ENCODE measurements at regions not wholly inside any gene's neighbourhood (a gene's known extent, or its start where the extent isn't known, plus 50 kb on each side); places are given as distances from the start of the nearest gene placed in this dataset.

DNA sequence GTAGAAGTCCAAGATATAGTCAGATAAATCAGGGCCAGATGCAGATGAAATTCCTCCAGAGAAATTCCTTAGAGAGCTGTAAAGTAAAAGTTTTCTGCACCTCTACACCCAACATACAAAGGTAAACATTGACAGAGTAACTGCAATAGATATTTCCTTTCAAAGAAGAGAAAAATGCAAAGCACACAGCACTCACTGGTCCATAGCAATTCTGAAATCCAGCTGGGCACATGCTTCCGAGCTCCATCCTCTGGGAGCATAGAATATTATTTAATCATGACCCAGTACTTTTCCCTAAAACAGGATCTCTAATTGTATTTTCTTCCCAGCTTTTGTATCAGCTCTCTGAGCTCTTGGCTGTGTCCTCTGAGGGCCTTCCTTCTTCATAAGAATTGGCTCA is 239.5 kb upstream of the IRX3 start:
- no peak for DNase-seq (ENCODE audit: low read depth, low spot score)
- ChIA-PET POLR2A (no interaction called here), CTCF (no interaction called here)
- TF ChIP-seq, protein P1, sequence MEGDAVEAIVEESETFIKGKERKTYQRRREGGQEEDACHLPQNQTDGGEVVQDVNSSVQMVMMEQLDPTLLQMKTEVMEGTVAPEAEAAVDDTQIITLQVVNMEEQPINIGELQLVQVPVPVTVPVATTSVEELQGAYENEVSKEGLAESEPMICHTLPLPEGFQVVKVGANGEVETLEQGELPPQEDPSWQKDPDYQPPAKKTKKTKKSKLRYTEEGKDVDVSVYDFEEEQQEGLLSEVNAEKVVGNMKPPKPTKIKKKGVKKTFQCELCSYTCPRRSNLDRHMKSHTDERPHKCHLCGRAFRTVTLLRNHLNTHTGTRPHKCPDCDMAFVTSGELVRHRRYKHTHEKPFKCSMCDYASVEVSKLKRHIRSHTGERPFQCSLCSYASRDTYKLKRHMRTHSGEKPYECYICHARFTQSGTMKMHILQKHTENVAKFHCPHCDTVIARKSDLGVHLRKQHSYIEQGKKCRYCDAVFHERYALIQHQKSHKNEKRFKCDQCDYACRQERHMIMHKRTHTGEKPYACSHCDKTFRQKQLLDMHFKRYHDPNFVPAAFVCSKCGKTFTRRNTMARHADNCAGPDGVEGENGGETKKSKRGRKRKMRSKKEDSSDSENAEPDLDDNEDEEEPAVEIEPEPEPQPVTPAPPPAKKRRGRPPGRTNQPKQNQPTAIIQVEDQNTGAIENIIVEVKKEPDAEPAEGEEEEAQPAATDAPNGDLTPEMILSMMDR (IDR thresholded peaks at IDR 0.05; ENCODE audit: insufficient read depth, low read length, missing control alignments), result no peak
- H3K4me3 ChIP-seq (ENCODE audit: low read depth, low read length), result no peak overlapping the region

- no peak for DNase-seq (ENCODE audit: low read depth, low spot score)
- H3K4me3 ChIP-seq (ENCODE audit: low read depth, low read length), result no peak overlapping the region
- ChIA-PET POLR2A (no interaction called here), CTCF (no interaction called here)
- TF ChIP-seq, protein P1 (IDR thresholded peaks at IDR 0.05; ENCODE audit: insufficient read depth, low read length, missing control alignments), result no peak
Measured at GRCh38 chr16:54525104-54525503, 238.5 kb upstream of the IRX3 start.

DNA sequence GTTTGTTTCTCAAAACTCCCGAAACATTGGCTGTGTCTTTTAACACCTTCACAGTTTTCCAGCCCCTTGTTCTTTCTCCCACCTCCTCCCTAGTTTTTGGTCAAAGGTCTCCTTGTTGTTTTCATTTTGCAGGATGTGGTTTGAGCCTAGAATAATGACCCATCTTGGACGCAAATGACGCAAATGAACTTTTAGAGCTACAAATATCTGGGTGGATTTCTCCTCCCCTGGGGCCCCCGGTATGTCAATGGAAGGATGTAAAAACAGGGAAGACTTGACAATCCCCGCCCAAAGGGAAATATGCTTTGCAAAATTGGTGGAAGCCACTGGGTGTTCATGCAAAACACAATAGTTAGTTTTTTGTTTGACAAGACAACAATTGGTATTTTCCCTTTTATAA is 236.0 kb upstream of the IRX3 start:
- H3K4me3 ChIP-seq (ENCODE audit: low read depth, low read length), result no peak overlapping the region
- ChIA-PET CTCF (interaction anchor here (0.7 to 1.5 kb wide), 2 partner anchors 15 to 17 kb away, joined by 3 read pairs; no protein-coding TSS in a partner anchor), POLR2A (no interaction called here)
- TF ChIP-seq, protein P1 (IDR thresholded peaks at IDR 0.05; ENCODE audit: insufficient read depth, low read length, missing control alignments), result no peak
- DNase-seq (ENCODE audit: low read depth, low spot score), result no peak

DNA sequence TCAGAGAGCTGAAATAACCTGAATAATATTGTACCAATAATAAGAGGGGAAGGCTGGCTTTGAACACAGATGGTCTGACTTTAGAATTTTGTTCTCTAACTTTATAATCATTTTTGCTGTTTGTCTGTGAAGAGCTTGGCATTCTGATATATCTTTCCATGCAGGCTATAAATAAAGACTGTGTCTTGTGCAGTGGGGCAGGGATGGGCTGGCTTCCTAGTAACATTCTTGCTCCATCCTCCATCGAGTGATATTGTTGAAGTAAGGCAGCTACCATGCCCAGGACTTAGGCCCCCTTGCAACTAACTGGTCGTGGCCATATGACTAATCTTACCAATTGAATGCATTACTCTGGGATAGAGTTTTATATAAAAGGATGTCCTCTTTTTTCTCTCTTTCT is 234.7 kb upstream of the IRX3 start:
- H3K4me3 ChIP-seq (ENCODE audit: low read depth, low read length), result no peak overlapping the region
- TF ChIP-seq, protein P1 (IDR thresholded peaks at IDR 0.05; ENCODE audit: insufficient read depth, low read length, missing control alignments), result no peak
- no peak for DNase-seq (ENCODE audit: low read depth, low spot score)
- CTCF ChIA-PET, result interaction anchor here (1.5 kb wide), 1 partner anchor 18 kb away, joined by 3 read pairs; no protein-coding TSS in a partner anchor
- POLR2A ChIA-PET, result no interaction called here

DNA sequence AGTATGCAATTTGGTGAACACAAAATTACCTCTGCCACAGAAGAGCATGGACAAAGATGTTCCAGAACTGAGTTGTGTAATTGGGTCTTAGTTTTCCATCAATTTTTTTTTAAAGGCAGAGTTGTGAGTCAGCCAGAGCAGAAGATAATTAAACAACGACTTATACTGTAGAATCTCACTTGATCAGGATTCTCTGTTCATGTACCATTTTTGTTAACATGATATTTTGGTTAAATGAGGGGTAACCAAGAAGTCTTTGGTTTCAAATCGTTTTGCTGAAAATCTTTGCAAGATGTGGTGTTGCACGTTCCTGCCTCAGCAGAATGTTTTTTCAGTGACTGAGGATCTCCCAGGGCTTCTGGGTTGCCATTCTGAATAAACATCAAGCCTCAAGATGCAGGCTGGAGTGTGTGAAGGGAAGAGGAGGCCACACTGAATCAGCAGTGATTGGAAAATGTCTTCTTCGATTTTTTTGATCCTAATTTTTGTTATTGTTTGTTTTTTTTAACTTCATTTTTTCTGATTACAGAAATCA is 232.6 kb upstream of the IRX3 start:
- CTCF ChIA-PET, result no interaction called here
- POLR2A ChIA-PET, result no interaction called here
- TF ChIP-seq, protein P1 (IDR thresholded peaks at IDR 0.05; ENCODE audit: insufficient read depth, low read length, missing control alignments), result no peak
- no peak for DNase-seq (ENCODE audit: low read depth, low spot score)
- H3K4me3 ChIP-seq (ENCODE audit: low read depth, low read length), result no peak overlapping the region

DNA sequence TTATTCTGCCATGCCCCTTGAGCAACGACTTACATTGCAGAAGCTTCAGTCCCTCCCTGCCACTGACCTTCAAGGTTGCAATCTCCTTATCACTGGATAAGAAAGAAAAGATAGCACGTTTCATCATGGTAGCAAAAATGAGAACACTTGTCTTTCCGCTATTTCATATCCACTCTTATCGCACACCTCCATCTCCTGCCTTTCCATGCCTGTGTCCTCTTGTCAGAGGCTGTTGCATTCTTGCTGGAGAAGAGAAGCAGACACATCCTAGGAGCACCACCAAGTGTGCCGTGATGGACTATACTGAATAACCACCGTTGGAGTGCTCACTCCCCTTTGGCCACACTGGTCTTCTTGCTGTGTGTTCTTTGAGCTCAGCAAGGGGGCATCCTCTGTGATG is 230.6 kb upstream of the IRX3 start:
- H3K4me3 ChIP-seq (ENCODE audit: low read depth, low read length), result no peak overlapping the region
- DNase-seq (ENCODE audit: low read depth, low spot score), result no peak
- CTCF ChIA-PET, result no interaction called here
- POLR2A ChIA-PET, result no interaction called here
- TF ChIP-seq, protein P1 (IDR thresholded peaks at IDR 0.05; ENCODE audit: insufficient read depth, low read length, missing control alignments), result no peak
